SH-SY5Y (cell line): ENCODE measurements at regions not wholly inside any gene's neighbourhood (a gene's known extent, or its start where the extent isn't known, plus 50 kb on each side); places are given as distances from the start of the nearest gene placed in this dataset.

Source experiments
- GATA2 ChIP-seq: IDR thresholded peaks from 2 replicates; pipeline ENCODE4 v1.6.1; 2011; ENCODE audit warnings: mild to moderate bottlenecking, low read depth, low read length
- GATA3 ChIP-seq: IDR thresholded peaks from 2 replicates; pipeline ENCODE4 v1.6.1; 2011; ENCODE audit warnings: low read depth, mild to moderate bottlenecking, low read length, moderate library complexity

- TF ChIP-seq GATA2 (no peak), GATA3 (no peak)
Measured at GRCh38 chr18:68220458-68220857, 494.4 kb downstream of the TMX3 start.
